NCI-H526 treated with DMSO at 0.1 percent for 48 hours (cell line): ENCODE measurements at regions not wholly inside any gene's neighbourhood (a gene's known extent, or its start where the extent isn't known, plus 50 kb on each side); places are given as distances from the start of the nearest gene placed in this dataset.

Source experiments
- DNase-seq: peaks from one replicate; lab custom pipeline; 2025; lab: John Stamatoyannopoulos, UW

- no peak for DNase-seq
Observed at GRCh38 chr5:125326150-125326510, 579.7 kb upstream of the ZNF608 start.

GRCh38 chr5:125327676-125328075, 581.2 kb upstream of the ZNF608 start:
- no peak for DNase-seq

GRCh38 chr5:125331987-125332598, 585.7 kb upstream of the ZNF608 start:
- no peak for DNase-seq

- no peak for DNase-seq
Observed at GRCh38 chr5:125333416-125333815, 587.0 kb upstream of the ZNF608 start.

GRCh38 chr5:125336401-125336800, 590.0 kb upstream of the ZNF608 start:
- no peak for DNase-seq

GRCh38 chr5:125337294-125337693, 590.9 kb upstream of the ZNF608 start:
- DNase-seq: no peak

- peak; percentile 32 for DNase-seq
Observed at GRCh38 chr5:125338440-125339174, 592.2 kb upstream of the ZNF608 start.

GRCh38 chr5:125341436-125341835, 595.0 kb upstream of the ZNF608 start:
- DNase-seq: no peak

- no peak for DNase-seq
Observed at GRCh38 chr5:125343015-125343414, 596.6 kb upstream of the ZNF608 start.

GRCh38 chr5:125346316-125346715, 599.9 kb upstream of the ZNF608 start:
- no peak for DNase-seq

- DNase-seq: no peak
Observed at GRCh38 chr5:125348221-125348692, 601.8 kb upstream of the ZNF608 start.

- DNase-seq: no peak
Observed at GRCh38 chr5:125348936-125349831, 602.7 kb upstream of the ZNF608 start.

GRCh38 chr5:125357660-125358059, 611.2 kb upstream of the ZNF608 start:
- DNase-seq: no peak

- DNase-seq: no peak
Observed at GRCh38 chr5:125365747-125366146, 619.3 kb upstream of the ZNF608 start.

GRCh38 chr5:125367702-125368101, 621.3 kb upstream of the ZNF608 start:
- no peak for DNase-seq

GRCh38 chr5:125370461-125371205, 624.2 kb upstream of the ZNF608 start:
- DNase-seq: peak; percentile 34

- no peak for DNase-seq
Observed at GRCh38 chr5:125372694-125373631, 626.5 kb upstream of the ZNF608 start.

- DNase-seq: peak; percentile 22
Observed at GRCh38 chr5:125375143-125375542, 628.7 kb upstream of the ZNF608 start.

GRCh38 chr5:125376059-125376641, 629.7 kb upstream of the ZNF608 start:
- DNase-seq: peak; percentile 39

GRCh38 chr5:125377141-125377540, 630.7 kb upstream of the ZNF608 start:
- no peak for DNase-seq
